ENCODE measurements at regions not wholly inside any gene's neighbourhood (a gene's known extent, or its start where the extent isn't known, plus 50 kb on each side); places are given as distances from the start of the nearest gene placed in this dataset.

DNA sequence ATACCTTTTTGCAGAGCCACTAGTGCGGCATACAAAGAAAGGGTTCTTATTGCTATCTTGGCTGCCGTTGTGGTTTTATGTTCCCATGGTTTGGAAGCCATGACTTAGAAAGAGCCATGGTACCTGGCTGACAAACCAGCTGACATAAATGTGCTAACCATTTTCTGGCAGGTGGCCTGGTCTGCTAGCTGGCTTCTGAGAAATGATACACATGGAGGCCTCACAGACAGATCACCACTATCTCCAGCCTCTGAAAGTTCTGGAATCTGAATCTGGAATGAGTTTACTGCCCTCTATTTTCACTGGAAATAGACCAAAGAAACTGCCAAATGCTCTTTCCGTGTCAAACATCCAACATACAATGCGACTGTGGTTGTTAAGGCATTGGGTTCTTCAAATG lies 123.7 kb downstream of the QPCT start:
- TF ChIP-seq MTF1 (CRISPR knock-in tag; IDR thresholded peaks at IDR 0.05; ENCODE audit: borderline replicate concordance) (no peak), SP2 (IDR thresholded peaks at IDR 0.05; ENCODE audit: extremely low read depth, low read depth, low read length, poor library complexity, severe bottlenecking) (no peak), ZFX (CRISPR knock-in tag; IDR thresholded peaks at IDR 0.05) (no peak), TAF1 (IDR thresholded peaks at IDR 0.05; ENCODE audit: control insufficient read depth, extremely low read depth, insufficient read depth, low read length, severe bottlenecking) (no peak), SMC3 (conservative IDR thresholded peaks at IDR 0.05; ENCODE audit: insufficient read depth, low read depth, low read length) (no peak), YY1 (IDR thresholded peaks at IDR 0.05; ENCODE audit: borderline replicate concordance in 1 of 3, control insufficient read depth in 1 of 3, extremely low read depth in 1 of 3, insufficient read depth in 3 of 3, insufficient read length in 1 of 3, insufficient replicate concordance in 2 of 3, low read depth in 1 of 3, low read length in 2 of 3) (no peak), RFX5 (IDR thresholded peaks at IDR 0.05; ENCODE audit: low read depth, low read length) (no peak)
- TF ChIP-seq, protein P1, sequence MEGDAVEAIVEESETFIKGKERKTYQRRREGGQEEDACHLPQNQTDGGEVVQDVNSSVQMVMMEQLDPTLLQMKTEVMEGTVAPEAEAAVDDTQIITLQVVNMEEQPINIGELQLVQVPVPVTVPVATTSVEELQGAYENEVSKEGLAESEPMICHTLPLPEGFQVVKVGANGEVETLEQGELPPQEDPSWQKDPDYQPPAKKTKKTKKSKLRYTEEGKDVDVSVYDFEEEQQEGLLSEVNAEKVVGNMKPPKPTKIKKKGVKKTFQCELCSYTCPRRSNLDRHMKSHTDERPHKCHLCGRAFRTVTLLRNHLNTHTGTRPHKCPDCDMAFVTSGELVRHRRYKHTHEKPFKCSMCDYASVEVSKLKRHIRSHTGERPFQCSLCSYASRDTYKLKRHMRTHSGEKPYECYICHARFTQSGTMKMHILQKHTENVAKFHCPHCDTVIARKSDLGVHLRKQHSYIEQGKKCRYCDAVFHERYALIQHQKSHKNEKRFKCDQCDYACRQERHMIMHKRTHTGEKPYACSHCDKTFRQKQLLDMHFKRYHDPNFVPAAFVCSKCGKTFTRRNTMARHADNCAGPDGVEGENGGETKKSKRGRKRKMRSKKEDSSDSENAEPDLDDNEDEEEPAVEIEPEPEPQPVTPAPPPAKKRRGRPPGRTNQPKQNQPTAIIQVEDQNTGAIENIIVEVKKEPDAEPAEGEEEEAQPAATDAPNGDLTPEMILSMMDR (IDR thresholded peaks at IDR 0.05 in 2 of 3, conservative IDR thresholded peaks at IDR 0.05 in 1 of 3; ENCODE audit: insufficient read depth in 2 of 3, low read depth in 1 of 3, low read length in 3 of 3) = no peak
- TF ChIP-seq, protein P2, sequence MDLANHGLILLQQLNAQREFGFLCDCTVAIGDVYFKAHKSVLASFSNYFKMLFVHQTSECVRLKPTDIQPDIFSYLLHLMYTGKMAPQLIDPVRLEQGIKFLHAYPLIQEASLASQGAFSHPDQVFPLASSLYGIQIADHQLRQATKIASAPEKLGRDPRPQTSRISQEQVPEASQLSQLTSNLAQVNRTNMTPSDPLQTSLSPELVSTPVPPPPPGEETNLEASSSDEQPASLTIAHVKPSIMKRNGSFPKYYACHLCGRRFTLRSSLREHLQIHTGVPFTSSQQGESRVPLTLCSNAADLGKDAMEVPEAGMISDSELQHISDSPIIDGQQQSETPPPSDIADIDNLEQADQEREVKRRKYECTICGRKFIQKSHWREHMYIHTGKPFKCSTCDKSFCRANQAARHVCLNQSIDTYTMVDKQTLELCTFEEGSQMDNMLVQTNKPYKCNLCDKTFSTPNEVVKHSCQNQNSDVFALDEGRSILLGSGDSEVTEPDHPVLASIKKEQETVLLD (IDR thresholded peaks at IDR 0.05) = no peak
- TF ChIP-seq, protein P3, sequence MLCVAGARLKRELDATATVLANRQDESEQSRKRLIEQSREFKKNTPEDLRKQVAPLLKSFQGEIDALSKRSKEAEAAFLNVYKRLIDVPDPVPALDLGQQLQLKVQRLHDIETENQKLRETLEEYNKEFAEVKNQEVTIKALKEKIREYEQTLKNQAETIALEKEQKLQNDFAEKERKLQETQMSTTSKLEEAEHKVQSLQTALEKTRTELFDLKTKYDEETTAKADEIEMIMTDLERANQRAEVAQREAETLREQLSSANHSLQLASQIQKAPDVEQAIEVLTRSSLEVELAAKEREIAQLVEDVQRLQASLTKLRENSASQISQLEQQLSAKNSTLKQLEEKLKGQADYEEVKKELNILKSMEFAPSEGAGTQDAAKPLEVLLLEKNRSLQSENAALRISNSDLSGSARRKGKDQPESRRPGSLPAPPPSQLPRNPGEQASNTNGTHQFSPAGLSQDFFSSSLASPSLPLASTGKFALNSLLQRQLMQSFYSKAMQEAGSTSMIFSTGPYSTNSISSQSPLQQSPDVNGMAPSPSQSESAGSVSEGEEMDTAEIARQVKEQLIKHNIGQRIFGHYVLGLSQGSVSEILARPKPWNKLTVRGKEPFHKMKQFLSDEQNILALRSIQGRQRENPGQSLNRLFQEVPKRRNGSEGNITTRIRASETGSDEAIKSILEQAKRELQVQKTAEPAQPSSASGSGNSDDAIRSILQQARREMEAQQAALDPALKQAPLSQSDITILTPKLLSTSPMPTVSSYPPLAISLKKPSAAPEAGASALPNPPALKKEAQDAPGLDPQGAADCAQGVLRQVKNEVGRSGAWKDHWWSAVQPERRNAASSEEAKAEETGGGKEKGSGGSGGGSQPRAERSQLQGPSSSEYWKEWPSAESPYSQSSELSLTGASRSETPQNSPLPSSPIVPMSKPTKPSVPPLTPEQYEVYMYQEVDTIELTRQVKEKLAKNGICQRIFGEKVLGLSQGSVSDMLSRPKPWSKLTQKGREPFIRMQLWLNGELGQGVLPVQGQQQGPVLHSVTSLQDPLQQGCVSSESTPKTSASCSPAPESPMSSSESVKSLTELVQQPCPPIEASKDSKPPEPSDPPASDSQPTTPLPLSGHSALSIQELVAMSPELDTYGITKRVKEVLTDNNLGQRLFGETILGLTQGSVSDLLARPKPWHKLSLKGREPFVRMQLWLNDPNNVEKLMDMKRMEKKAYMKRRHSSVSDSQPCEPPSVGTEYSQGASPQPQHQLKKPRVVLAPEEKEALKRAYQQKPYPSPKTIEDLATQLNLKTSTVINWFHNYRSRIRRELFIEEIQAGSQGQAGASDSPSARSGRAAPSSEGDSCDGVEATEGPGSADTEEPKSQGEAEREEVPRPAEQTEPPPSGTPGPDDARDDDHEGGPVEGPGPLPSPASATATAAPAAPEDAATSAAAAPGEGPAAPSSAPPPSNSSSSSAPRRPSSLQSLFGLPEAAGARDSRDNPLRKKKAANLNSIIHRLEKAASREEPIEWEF (CRISPR knock-in tag; IDR thresholded peaks at IDR 0.05) = no peak
- TF ChIP-seq, protein P4, sequence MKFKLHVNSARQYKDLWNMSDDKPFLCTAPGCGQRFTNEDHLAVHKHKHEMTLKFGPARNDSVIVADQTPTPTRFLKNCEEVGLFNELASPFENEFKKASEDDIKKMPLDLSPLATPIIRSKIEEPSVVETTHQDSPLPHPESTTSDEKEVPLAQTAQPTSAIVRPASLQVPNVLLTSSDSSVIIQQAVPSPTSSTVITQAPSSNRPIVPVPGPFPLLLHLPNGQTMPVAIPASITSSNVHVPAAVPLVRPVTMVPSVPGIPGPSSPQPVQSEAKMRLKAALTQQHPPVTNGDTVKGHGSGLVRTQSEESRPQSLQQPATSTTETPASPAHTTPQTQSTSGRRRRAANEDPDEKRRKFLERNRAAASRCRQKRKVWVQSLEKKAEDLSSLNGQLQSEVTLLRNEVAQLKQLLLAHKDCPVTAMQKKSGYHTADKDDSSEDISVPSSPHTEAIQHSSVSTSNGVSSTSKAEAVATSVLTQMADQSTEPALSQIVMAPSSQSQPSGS (CRISPR knock-in tag; IDR thresholded peaks at IDR 0.05) = no peak

All from K562 (cell line).